ENCODE measurements at regions not wholly inside any gene's neighbourhood (a gene's known extent, or its start where the extent isn't known, plus 50 kb on each side); places are given as distances from the start of the nearest gene placed in this dataset.

DNA sequence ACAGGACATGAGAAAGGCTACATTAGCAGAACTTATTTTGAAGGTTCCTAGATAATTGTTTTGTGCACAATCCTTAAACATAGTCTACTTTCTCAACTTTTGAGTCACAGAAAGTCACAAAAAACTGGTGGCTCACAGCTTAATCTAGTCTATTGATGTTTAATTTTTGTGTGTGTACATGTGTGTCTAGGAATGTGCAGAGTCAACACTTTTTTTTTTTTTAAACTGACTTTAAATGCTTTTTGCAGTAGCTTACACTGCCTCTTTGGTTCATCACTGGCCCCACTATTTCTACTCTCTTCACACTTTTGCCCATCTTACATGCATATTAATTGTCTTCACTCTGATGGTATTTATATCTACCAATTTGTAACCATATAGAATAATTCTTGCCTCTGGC is 566.9 kb downstream of the BCKDHB start:
- ChIA-PET CTCF (ENCODE audit: unreplicated experiment) (no interaction called here), POLR2A (interaction anchor here (1.1 kb wide), 1 partner anchor 14 kb away, joined by 4 read pairs; no protein-coding TSS in a partner anchor)
- Histone ChIP-seq H3K4me2 (ENCODE audit: low read length) (no peak overlapping the region), H3K9me3 (ENCODE audit: low read length) (no peaks in the 10 kb centered on the region), H3K4me1 (ENCODE audit: insufficient read depth, low read length, poor library complexity, severe bottlenecking) (no peaks in the 10 kb centered on the region), H4K20me1 (ENCODE audit: insufficient read depth, low read length) (no peaks in the 10 kb centered on the region), H3K36me3 (ENCODE audit: insufficient read depth, low read length) (no peaks in the 10 kb centered on the region), H3K27ac (ENCODE audit: low read depth, low read length, poor library complexity, severe bottlenecking) (no peak overlapping the region), H3K4me3 (ENCODE audit: low read depth, low read length, poor library complexity, severe bottlenecking) (no peak overlapping the region), H3K79me2 (ENCODE audit: insufficient read depth, low read depth, low read length) (no peaks in the 10 kb centered on the region), H3K9me2 (ENCODE audit: insufficient read depth, low read length) (no peaks in the 10 kb centered on the region), H2AFZ (ENCODE audit: low read length) (no peak overlapping the region)
- intact Hi-C loops (cut with micrococcal nuclease; ENCODE audit: unreplicated experiment), result no loop called here
- no TSS peak for BruUV-seq (replicated peaks)
- no peak for DNase-seq (ENCODE audit: low spot score)
- TF ChIP-seq, protein P1, sequence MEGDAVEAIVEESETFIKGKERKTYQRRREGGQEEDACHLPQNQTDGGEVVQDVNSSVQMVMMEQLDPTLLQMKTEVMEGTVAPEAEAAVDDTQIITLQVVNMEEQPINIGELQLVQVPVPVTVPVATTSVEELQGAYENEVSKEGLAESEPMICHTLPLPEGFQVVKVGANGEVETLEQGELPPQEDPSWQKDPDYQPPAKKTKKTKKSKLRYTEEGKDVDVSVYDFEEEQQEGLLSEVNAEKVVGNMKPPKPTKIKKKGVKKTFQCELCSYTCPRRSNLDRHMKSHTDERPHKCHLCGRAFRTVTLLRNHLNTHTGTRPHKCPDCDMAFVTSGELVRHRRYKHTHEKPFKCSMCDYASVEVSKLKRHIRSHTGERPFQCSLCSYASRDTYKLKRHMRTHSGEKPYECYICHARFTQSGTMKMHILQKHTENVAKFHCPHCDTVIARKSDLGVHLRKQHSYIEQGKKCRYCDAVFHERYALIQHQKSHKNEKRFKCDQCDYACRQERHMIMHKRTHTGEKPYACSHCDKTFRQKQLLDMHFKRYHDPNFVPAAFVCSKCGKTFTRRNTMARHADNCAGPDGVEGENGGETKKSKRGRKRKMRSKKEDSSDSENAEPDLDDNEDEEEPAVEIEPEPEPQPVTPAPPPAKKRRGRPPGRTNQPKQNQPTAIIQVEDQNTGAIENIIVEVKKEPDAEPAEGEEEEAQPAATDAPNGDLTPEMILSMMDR (conservative IDR thresholded peaks at IDR 0.05; ENCODE audit: low read length), result no peak
- no peak for TF ChIP-seq EZH2phosphoT487 (IDR thresholded peaks at IDR 0.05; ENCODE audit: borderline replicate concordance, low read depth, low read length)

DNA sequence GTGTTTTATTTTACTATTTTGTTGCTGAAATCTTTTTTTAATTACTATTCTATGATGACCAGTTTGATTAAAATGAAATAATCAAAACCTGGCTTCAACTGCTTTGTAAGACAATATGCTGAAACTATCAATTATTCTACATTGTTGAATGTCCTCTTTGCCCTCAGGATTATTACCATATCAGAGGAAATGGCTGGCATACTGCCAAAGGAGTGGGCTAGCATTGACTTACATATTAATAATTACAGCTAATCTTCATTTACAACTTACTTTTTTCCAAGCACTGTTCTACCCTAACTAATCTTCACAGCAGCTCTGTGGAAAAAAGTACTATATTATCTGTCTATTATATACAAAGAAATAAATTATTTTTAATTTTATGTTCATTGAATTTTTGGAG is 560.5 kb downstream of the BCKDHB start:
- Histone ChIP-seq H4K20me1 (ENCODE audit: insufficient read depth, low read length) (no peaks in the 10 kb centered on the region), H3K4me3 (ENCODE audit: low read depth, low read length, poor library complexity, severe bottlenecking) (no peak overlapping the region), H3K4me2 (ENCODE audit: low read length) (no peak overlapping the region), H3K9me2 (ENCODE audit: insufficient read depth, low read length) (no peaks in the 10 kb centered on the region), H3K27ac (ENCODE audit: low read depth, low read length, poor library complexity, severe bottlenecking) (no peak overlapping the region), H3K36me3 (ENCODE audit: insufficient read depth, low read length) (no peaks in the 10 kb centered on the region), H3K9me3 (ENCODE audit: low read length) (no peaks in the 10 kb centered on the region), H3K4me1 (ENCODE audit: insufficient read depth, low read length, poor library complexity, severe bottlenecking) (no peaks in the 10 kb centered on the region), H3K79me2 (ENCODE audit: insufficient read depth, low read depth, low read length) (no peaks in the 10 kb centered on the region), H2AFZ (ENCODE audit: low read length) (no peak overlapping the region)
- TF ChIP-seq, protein P1 (conservative IDR thresholded peaks at IDR 0.05; ENCODE audit: low read length), result no peak
- no peak for TF ChIP-seq EZH2phosphoT487 (IDR thresholded peaks at IDR 0.05; ENCODE audit: borderline replicate concordance, low read depth, low read length)
- intact Hi-C loops (cut with micrococcal nuclease; ENCODE audit: unreplicated experiment), result no loop called here
- ChIA-PET POLR2A (no interaction called here), CTCF (ENCODE audit: unreplicated experiment) (no interaction called here)
- DNase-seq (ENCODE audit: low spot score), result no peak
- BruUV-seq (replicated peaks), result no TSS peak

- Histone ChIP-seq H3K9me3 (ENCODE audit: low read length) (no peaks in the 10 kb centered on the region), H2AFZ (ENCODE audit: low read length) (no peak overlapping the region), H3K36me3 (ENCODE audit: insufficient read depth, low read length) (no peaks in the 10 kb centered on the region), H3K4me1 (ENCODE audit: insufficient read depth, low read length, poor library complexity, severe bottlenecking) (no peaks in the 10 kb centered on the region), H3K27ac (ENCODE audit: low read depth, low read length, poor library complexity, severe bottlenecking) (no peak overlapping the region), H3K9me2 (ENCODE audit: insufficient read depth, low read length) (no peaks in the 10 kb centered on the region), H4K20me1 (ENCODE audit: insufficient read depth, low read length) (no peaks in the 10 kb centered on the region), H3K4me3 (ENCODE audit: low read depth, low read length, poor library complexity, severe bottlenecking) (no peak overlapping the region), H3K4me2 (ENCODE audit: low read length) (no peak overlapping the region), H3K79me2 (ENCODE audit: insufficient read depth, low read depth, low read length) (no peaks in the 10 kb centered on the region)
- ChIA-PET POLR2A (interaction anchor here (1.3 kb wide), 1 partner anchor 14 kb away, joined by 4 read pairs; no protein-coding TSS in a partner anchor), CTCF (ENCODE audit: unreplicated experiment) (no interaction called here)
- intact Hi-C loops (cut with micrococcal nuclease; ENCODE audit: unreplicated experiment), result no loop called here
- DNase-seq (ENCODE audit: low spot score), result no peak
- TF ChIP-seq, protein P1 (conservative IDR thresholded peaks at IDR 0.05; ENCODE audit: low read length), result no peak
- BruUV-seq (replicated peaks), result no TSS peak
These were observed 552.5 kb downstream of the BCKDHB start for GRCh38 chr6:80658926-80659325.
